ENCODE measurements at regions not wholly inside any gene's neighbourhood (a gene's known extent, or its start where the extent isn't known, plus 50 kb on each side); places are given as distances from the start of the nearest gene placed in this dataset.
"Not testable (repeated sequence)": the region's sequence is repeated elsewhere in the genome, so short reads cannot be mapped to it uniquely, and the experiment has no call there.

GRCh38 chr20:54727490-54727889 lies 252.1 kb downstream of the DOK5 start:
- ATAC-seq = no peak
- no peak for TF ChIP-seq CSRNP3 (CRISPR knock-in tag; IDR thresholded peaks at IDR 0.05)
- no peak for TF ChIP-seq ZC3H10 (CRISPR knock-in tag; IDR thresholded peaks at IDR 0.05)
- no peak for TF ChIP-seq GLIS3 (CRISPR knock-in tag; IDR thresholded peaks at IDR 0.05)
- TF ChIP-seq CREB5 (CRISPR knock-in tag; IDR thresholded peaks at IDR 0.05; ENCODE audit: low read depth) = no peak
- TF ChIP-seq BACH2 (CRISPR knock-in tag; IDR thresholded peaks at IDR 0.05; ENCODE audit: borderline replicate concordance) = no peak
- no peak for TF ChIP-seq CSDC2 (CRISPR knock-in tag; IDR thresholded peaks at IDR 0.05)
- no peak for TF ChIP-seq ZFP30 (CRISPR knock-in tag; IDR thresholded peaks at IDR 0.05)
- TF ChIP-seq ZFP3 (CRISPR knock-in tag; IDR thresholded peaks at IDR 0.05) = no peak
- TF ChIP-seq ZNF70 (CRISPR knock-in tag; IDR thresholded peaks at IDR 0.05) = no peak
- no peak for TF ChIP-seq TSHZ2 (CRISPR knock-in tag; IDR thresholded peaks at IDR 0.05)
- TF ChIP-seq RARB (CRISPR knock-in tag; IDR thresholded peaks at IDR 0.05) = no peak
- TF ChIP-seq ARNTL (CRISPR knock-in tag; IDR thresholded peaks at IDR 0.05; ENCODE audit: borderline replicate concordance, low read depth) = no peak
- no peak for TF ChIP-seq SNAI2 (CRISPR knock-in tag; IDR thresholded peaks at IDR 0.05)
- no peak for TF ChIP-seq PATZ1 (CRISPR knock-in tag; IDR thresholded peaks at IDR 0.05; ENCODE audit: borderline replicate concordance)
- TF ChIP-seq ZNF565 (CRISPR knock-in tag; conservative IDR thresholded peaks at IDR 0.05; ENCODE audit: low read depth) = no peak

GRCh38 chr20:54726687-54727300 lies 251.4 kb downstream of the DOK5 start:
- no peak for ATAC-seq

GRCh38 chr20:54725266-54725665 lies 249.9 kb downstream of the DOK5 start:
- not testable (repeated sequence) for ATAC-seq

More at GRCh38 chr20:54726687-54727300, 251.4 kb downstream of the DOK5 start:
- no peak for TF ChIP-seq GLIS3 (CRISPR knock-in tag; IDR thresholded peaks at IDR 0.05)
- no peak for TF ChIP-seq SNAI2 (CRISPR knock-in tag; IDR thresholded peaks at IDR 0.05)
- TF ChIP-seq ZFP3 (CRISPR knock-in tag; IDR thresholded peaks at IDR 0.05) = no peak
- no peak for TF ChIP-seq BACH2 (CRISPR knock-in tag; IDR thresholded peaks at IDR 0.05; ENCODE audit: borderline replicate concordance)
- no peak for TF ChIP-seq ISL1 (CRISPR knock-in tag; IDR thresholded peaks at IDR 0.05)
- no peak for TF ChIP-seq ZNF8 (CRISPR knock-in tag; IDR thresholded peaks at IDR 0.05)

- no peak for ATAC-seq
- TF ChIP-seq CREB5 (CRISPR knock-in tag; IDR thresholded peaks at IDR 0.05; ENCODE audit: low read depth) (no peak), ZNF8 (CRISPR knock-in tag; IDR thresholded peaks at IDR 0.05) (no peak), ISL1 (CRISPR knock-in tag; IDR thresholded peaks at IDR 0.05) (no peak), TOX (CRISPR knock-in tag; IDR thresholded peaks at IDR 0.05; ENCODE audit: borderline replicate concordance) (no peak), ARNTL (CRISPR knock-in tag; IDR thresholded peaks at IDR 0.05; ENCODE audit: borderline replicate concordance, low read depth) (no peak), TCF4 (CRISPR knock-in tag; IDR thresholded peaks at IDR 0.05; ENCODE audit: borderline replicate concordance) (no peak), CSRNP3 (CRISPR knock-in tag; IDR thresholded peaks at IDR 0.05) (no peak), GLIS3 (CRISPR knock-in tag; IDR thresholded peaks at IDR 0.05) (no peak), PATZ1 (CRISPR knock-in tag; IDR thresholded peaks at IDR 0.05; ENCODE audit: borderline replicate concordance) (no peak), OSR1 (CRISPR knock-in tag; IDR thresholded peaks at IDR 0.05) (no peak), RARB (CRISPR knock-in tag; IDR thresholded peaks at IDR 0.05) (no peak), ZC3H10 (CRISPR knock-in tag; IDR thresholded peaks at IDR 0.05) (no peak), CSDC2 (CRISPR knock-in tag; IDR thresholded peaks at IDR 0.05) (no peak), ZNF565 (CRISPR knock-in tag; conservative IDR thresholded peaks at IDR 0.05; ENCODE audit: low read depth) (no peak)
Observed at GRCh38 chr20:54723723-54724122, 248.3 kb downstream of the DOK5 start.

Data from SK-N-SH treated with all-trans-retinoic acid at 6 μM for 48 hours (cell line).